Loucy (cell line): ENCODE measurements at regions not wholly inside any gene's neighbourhood (a gene's known extent, or its start where the extent isn't known, plus 50 kb on each side); places are given as distances from the start of the nearest gene placed in this dataset.

Experiments
- H2AFZ ChIP-seq: fragments of 200-600 bp; sonication (generic); 2 replicates; pipeline ENCODE4 v1.6.0; 2016; ENCODE audit warnings: antibody characterized with exemption, mild to moderate bottlenecking, low read length, moderate library complexity
- H3F3A ChIP-seq: fragments of 200-600 bp; 2 replicates; pipeline ENCODE4 v1.6.0; 2016; ENCODE audit warnings: antibody characterized with exemption, low read depth, mild to moderate bottlenecking
- H3K27me3 ChIP-seq: fragments of 200-600 bp; sonication (generic); 2 replicates; pipeline ENCODE4 v1.6.1; 2014; ENCODE audit warnings: low read length, mild to moderate bottlenecking; ENCODE audit not compliant: insufficient read depth, poor library complexity, severe bottlenecking
- H3K36me3 ChIP-seq: fragments of 200-600 bp; sonication (generic); 2 replicates; pipeline ENCODE4 v1.6.1; 2016; ENCODE audit warnings: low read length; ENCODE audit not compliant: insufficient read depth
- H3K4me1 ChIP-seq: fragments of 200-600 bp; sonication (generic); 2 replicates; pipeline ENCODE4 v1.5.1; 2014; ENCODE audit warnings: low read length, mild to moderate bottlenecking; ENCODE audit not compliant: insufficient read depth, poor library complexity, severe bottlenecking
- H3K4me2 ChIP-seq: fragments of 200-600 bp; sonication (generic); 2 replicates; pipeline ENCODE4 v1.6.0; 2014; ENCODE audit warnings: antibody characterized with exemption, low read length, low read depth, mild to moderate bottlenecking; ENCODE audit not compliant: poor library complexity, severe bottlenecking
- H3K4me3 ChIP-seq: fragments of 200-600 bp; sonication (generic); 2 replicates; pipeline ENCODE4 v1.5.1; 2014; ENCODE audit warnings: low read length, mild to moderate bottlenecking, mixed read lengths; ENCODE audit not compliant: poor library complexity, severe bottlenecking
- H3K79me2 ChIP-seq: fragments of 200-600 bp; sonication (generic); 2 replicates; pipeline ENCODE4 v1.6.1; 2014; ENCODE audit warnings: low read length; ENCODE audit not compliant: insufficient read depth
- H3K9ac ChIP-seq: fragments of 200-600 bp; sonication (generic); 2 replicates; pipeline ENCODE4 v1.6.0; 2014; ENCODE audit warnings: mild to moderate bottlenecking, low read depth, low read length, moderate library complexity; ENCODE audit not compliant: poor library complexity, severe bottlenecking
- H3K9me2 ChIP-seq: fragments of 200-600 bp; sonication (generic); replicated peaks from 2 replicates; pipeline ENCODE4 v1.6.1; 2016; ENCODE audit warnings: low read depth, low read length, mixed read lengths
- H3K9me3 ChIP-seq: fragments of 200-600 bp; sonication (generic); 2 replicates; pipeline ENCODE4 v1.6.1; 2014; ENCODE audit warnings: mild to moderate bottlenecking, antibody characterized with exemption, low read length, low read depth; ENCODE audit not compliant: insufficient read depth
- H4K20me1 ChIP-seq: fragments of 200-600 bp; sonication (generic); 2 replicates; pipeline ENCODE4 v1.6.0; 2014; ENCODE audit warnings: antibody characterized with exemption, low read length, mild to moderate bottlenecking; ENCODE audit not compliant: insufficient read depth, poor library complexity, severe bottlenecking
- CTCF ChIP-seq: fragments of 200-600 bp; sonication (generic); conservative IDR thresholded peaks from 2 replicates; pipeline ENCODE4 v1.5.1; 2014; ENCODE audit warnings: mild to moderate bottlenecking, antibody characterized with exemption, low read length
- EZH2phosphoT487 ChIP-seq: fragments of 200-600 bp; IDR thresholded peaks from 2 replicates; pipeline ENCODE4 v1.6.1; 2018; ENCODE audit warnings: antibody characterized with exemption, mild to moderate bottlenecking, moderate library complexity, borderline replicate concordance

DNA sequence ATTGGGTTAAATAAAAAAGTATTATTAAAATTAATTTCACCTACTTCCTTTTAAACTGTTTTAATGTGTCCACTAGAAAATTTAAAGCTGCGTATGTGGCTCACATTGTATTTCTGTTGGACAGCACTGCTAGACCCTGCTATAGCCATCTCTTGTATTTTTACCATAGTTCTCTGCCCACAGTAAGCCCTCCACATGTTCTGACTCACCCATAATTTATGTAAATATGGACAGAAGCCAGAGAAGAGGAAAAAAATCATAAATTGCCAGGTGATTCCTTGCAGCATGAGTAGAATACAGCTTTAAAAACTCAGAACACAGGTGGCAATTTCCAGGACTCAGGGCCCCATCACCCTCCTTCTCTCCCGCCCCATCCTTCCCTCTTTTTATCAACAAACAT, 142.4 kb upstream of the MEX3C start:
- Histone ChIP-seq H3K4me1 (no peaks in the 10 kb centered on the region), H3K9me2 (no peaks in the 10 kb centered on the region), H3K4me2 (no peak overlapping the region), H3K9me3 (no peaks in the 10 kb centered on the region), H3K4me3 (no peak overlapping the region), H3K36me3 (no peaks in the 10 kb centered on the region), H2AFZ (no peak overlapping the region), H3K79me2 (no peaks in the 10 kb centered on the region), H3F3A (no peaks in the 10 kb centered on the region), H3K9ac (no peak overlapping the region), H4K20me1 (no peaks in the 10 kb centered on the region), H3K27me3 (no peaks in the 10 kb centered on the region)
- no peak for TF ChIP-seq CTCF
- no peak for TF ChIP-seq EZH2phosphoT487

- Histone ChIP-seq H2AFZ (no peak overlapping the region), H3K4me1 (no peaks in the 10 kb centered on the region), H3K9me3 (no peaks in the 10 kb centered on the region), H3K79me2 (no peaks in the 10 kb centered on the region), H3K4me2 (no peak overlapping the region), H4K20me1 (no peaks in the 10 kb centered on the region), H3K4me3 (no peak overlapping the region), H3K9me2 (no peaks in the 10 kb centered on the region), H3F3A (no peaks in the 10 kb centered on the region), H3K27me3 (no peaks in the 10 kb centered on the region), H3K36me3 (no peaks in the 10 kb centered on the region), H3K9ac (no peak overlapping the region)
- TF ChIP-seq CTCF (no peak), EZH2phosphoT487 (no peak)
These were observed 142.9 kb upstream of the MEX3C start for GRCh38 chr18:51340332-51340731.

DNA sequence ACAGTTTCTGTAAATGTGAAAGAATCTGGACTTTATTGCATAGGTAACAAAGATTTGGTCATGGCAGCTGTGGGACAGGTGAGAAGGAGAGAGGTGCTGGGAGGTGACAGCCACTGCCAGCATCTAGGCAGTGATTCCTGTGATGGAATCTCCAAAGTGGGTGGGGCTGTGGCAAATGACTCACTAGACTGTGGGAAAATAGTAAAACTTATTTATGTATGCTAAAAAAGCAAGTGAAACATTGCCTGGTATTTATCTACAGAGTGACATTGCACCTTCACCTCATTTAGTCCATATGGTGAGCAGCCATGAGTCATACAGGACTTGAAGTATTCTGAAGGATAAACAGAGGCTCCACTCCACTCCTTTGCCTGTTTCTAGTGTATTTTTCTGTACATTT, 145.3 kb upstream of the MEX3C start:
- Histone ChIP-seq H3K4me2 (no peak overlapping the region), H3K79me2 (no peaks in the 10 kb centered on the region), H3K4me1 (no peaks in the 10 kb centered on the region), H2AFZ (no peak overlapping the region), H3K27me3 (no peaks in the 10 kb centered on the region), H3K9me3 (no peaks in the 10 kb centered on the region), H3K4me3 (no peak overlapping the region), H3K9me2 (no peaks in the 10 kb centered on the region), H3K36me3 (no peaks in the 10 kb centered on the region), H4K20me1 (no peaks in the 10 kb centered on the region), H3K9ac (no peak overlapping the region), H3F3A (no peaks in the 10 kb centered on the region)
- TF ChIP-seq EZH2phosphoT487 (no peak), CTCF (no peak)
